SW480 (cell line): ENCODE measurements at regions not wholly inside any gene's neighbourhood (a gene's known extent, or its start where the extent isn't known, plus 50 kb on each side); places are given as distances from the start of the nearest gene placed in this dataset.

Experiments
- DNase-seq: peaks from one replicate; pipeline ENCODE4 v3.0.0-alpha.2; 2016; ENCODE audit warnings: low spot score

DNA sequence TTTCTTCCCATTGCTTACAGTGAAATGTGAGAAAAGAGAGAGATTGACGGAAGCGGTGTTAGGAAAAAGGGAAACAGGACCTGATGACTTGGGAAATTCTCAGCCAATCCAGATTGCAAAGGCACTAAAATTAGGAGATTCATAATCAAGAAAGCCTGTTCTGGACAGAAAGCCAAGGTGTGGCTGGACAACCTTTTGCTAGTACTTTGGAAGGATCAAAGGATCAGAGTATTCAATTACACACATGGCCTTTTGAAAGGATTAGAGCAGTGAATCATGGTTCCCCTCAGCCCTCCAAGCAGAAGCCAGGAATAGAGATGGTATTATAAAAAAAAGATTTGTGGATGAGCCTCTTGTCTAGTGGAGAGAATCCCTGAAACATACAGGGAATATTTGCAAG lies 669.8 kb upstream of the ADAMTS5 start:
- DNase-seq = peak; percentile 14

DNA sequence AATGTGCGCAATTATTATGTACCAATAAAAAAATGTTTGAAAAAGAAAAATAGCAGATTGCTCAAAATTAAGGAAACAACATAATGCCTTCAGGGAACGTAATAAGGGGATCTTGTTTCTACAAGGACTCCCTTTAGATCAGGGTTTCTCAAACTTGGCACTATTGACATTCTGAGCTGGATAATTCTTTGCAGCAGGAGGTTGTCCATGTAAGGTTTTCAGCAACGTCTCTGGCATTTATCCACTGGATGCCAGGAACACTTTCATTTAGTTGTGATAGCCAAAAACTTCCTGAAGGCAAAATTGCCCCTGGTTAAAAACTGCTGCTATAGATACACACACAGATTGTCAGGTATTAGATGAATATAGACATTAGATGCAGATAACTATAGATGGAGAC lies 666.7 kb upstream of the ADAMTS5 start:
- DNase-seq = no peak

DNA sequence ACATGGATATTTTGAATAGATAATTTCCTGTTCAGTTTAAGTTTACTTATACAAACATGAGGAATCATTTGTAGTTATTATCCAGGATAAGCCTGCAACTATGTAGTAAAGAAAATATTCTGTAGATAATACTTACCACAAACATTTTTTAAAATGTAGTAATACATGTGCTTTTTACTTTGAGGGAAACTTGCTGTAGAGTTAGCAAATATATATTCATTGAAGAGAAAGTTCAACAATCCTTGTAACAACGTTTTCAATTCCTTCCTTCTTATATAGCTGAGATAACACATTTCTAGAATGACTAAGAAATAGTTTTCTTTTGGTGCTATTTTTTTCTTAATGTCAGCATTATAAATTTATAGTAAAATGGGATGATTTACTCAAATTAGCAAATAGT lies 664.6 kb upstream of the ADAMTS5 start:
- no peak for DNase-seq

DNA sequence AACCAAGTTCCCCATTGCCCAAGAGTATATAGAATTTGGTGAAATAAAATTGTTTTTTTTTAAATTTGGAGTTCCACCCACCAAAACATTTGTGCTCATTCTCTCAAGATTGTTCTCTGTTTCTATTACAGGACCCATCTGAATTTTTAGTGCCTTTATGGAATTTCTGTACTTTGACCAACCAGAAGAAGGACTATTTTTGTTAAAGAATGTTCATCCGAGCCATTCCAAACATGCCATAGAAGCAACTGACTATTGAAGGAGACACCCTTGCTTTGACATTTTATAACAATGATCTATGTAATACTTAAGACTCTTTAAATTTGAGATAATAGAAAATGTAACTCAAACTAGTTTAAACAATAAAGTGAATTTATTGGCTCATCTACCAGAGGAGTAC lies 655.7 kb upstream of the ADAMTS5 start:
- no peak for DNase-seq

DNA sequence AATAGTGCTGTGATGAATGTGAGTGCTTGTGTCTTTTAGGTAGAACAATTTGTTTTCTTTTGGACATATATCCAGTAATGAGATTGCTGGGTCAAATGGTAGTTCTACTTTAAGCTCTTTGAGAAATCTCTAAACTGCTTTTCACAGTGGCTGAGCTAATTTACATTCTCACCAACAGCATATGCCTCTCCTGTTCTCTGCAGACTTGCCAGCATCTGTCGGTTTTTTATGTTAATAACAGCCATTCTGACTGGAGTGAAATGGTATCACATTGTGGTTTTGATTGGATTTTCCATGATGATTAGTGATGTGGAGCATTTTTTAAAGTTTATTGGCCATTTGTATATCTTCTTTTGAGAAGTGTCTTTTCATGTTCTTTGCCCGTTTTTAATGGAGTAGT lies 647.3 kb upstream of the ADAMTS5 start:
- DNase-seq = no peak

DNA sequence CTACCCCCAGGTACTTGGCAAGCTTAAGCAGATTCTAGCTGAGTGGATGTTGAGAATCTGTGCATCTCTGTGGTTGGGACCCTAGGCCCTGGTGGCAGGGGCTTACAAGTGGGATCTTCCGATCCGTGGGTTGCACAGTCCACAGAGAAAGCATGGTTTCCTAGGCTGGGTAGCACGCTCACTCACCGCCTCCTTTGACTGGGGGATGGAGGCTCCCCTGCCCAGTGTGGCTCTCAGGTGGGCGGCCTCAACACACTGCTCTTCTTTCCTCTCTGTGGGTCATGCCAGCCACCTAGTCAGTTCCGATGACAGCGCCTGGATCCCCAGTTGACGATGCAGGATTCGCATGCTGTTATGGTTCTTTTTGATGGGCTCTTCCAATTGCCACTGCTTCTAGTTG lies 639.5 kb upstream of the ADAMTS5 start:
- DNase-seq = no peak

DNA sequence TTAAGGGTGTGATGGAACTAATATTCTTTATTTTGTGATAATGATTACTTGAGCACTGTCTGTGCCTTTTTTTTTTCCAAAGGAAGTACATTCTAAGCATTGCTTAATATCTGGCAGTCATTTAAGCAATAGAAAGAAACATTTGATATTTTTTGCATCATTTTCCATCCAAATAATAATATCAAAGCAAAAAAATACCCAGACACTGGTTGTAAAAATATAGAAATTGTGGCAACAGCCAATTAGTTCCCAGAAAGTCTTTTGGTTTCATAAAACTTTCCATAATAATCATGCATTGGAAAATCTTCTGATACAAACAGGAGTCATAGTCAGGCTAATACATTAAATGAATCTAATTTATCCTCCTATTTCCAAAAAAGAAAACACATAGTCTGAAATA lies 629.3 kb upstream of the ADAMTS5 start:
- DNase-seq = no peak

DNA sequence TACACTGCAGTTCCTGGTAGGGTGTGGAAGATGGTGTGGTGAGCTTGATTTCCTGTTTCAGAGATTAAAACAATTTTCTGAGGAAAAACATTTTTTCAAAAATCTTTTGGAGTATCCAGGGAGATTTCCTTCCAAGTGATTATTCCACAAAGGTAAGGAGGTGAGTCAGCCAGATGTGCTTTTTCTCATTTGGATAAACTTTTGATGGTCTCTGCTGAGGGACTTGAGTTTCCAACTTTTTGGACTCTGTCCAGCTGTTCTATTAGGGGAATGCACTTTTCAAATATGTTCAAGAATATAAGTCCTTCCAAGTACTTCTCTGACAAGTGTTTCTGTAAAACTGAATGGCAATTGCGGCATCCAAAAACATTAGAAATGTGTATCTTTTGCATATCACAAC lies 628.8 kb upstream of the ADAMTS5 start:
- DNase-seq = no peak

DNA sequence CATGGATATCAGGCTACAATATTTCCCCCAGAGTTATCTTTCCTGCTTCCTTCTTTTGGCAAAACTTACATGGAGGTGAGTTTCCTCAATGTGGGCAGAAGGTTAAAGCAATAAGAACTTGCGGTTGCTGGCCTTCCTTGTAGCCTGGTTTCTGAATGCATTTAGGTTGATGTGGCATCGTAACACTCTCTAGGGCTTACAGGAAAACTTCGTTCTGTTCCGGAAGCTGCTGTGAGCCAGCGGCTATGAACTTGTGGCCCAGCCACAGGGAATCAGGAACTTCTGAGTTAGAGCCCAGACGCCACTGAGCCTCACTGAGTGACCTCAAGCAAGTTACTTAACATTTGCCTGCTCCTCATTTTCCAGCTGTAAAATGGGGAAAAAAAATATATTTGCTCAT lies 623.4 kb upstream of the ADAMTS5 start:
- DNase-seq = no peak

DNA sequence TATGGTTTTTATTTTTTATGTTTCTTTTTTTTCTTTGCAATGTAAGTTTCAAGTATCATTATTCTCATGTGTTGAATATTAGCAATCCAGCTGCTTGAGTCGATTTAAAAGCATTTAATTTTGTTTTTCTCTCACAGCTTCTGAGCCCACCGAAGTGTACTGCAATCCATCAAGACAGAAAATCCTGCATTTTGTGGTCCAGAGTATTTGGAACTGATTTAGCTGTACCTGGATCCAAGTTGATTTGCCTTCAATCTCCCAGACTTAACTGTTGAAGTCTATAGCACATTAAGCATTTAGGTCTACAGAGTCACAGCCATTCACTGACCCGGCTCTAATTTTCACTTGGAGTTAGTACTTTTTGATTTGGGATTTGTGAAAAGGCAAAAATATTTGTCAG lies 622.9 kb upstream of the ADAMTS5 start:
- no peak for DNase-seq

DNA sequence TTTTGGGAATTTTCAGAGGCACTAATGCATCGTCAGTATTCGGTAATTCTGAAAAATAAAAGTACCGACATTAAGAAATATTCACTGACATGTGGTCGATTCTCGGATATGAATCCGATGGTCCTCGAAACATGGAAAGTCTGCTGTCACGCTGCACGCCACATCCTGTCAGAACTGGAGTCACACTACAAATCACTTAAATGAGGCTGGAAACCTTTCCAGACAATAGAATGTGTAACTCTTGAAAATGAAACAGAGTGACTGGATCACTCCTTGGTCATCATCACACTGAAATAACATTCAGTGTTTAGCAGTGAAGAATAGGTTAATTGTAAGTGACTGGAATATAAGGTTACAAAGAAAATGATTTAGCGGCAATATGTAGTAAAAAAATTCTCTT lies 620.1 kb upstream of the ADAMTS5 start:
- no peak for DNase-seq

DNA sequence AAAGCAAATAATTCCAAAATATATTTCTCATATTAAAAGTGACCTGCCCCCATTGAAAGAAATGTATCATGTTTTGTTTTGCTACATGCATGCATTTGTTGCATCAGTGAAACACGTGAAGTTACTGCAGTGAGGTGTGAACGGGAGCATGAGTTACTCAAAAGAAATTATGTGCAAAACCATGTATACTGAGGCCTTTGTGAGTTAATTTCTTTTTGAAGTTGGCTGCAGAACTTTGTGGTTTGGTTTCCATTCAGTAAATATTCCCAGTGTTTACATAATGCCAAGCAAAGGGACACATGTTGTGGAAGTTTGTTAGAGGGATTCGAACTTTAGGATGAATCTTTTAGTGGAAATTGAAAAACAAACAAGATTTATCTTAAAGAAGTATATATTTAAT lies 619.4 kb upstream of the ADAMTS5 start:
- DNase-seq = peak; percentile 54

DNA sequence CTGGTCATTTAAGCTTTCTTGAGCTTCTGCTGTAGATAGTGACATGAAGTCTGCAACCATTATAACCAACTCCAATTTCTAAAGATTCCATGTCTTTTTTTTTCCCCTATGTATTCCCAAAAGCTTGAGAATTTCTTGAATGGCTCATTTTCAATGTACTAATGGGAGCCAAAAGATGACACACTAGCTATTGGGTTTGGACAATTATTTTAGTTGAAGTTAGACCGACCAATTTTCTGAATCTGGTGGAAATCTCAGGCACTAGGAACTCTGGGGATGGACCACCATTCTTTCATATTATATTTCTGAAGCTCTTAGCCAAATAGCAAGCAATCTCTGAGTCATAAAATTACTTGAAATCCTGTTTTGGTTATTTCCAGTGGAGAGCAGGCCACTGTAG lies 617.4 kb upstream of the ADAMTS5 start:
- no peak for DNase-seq

DNA sequence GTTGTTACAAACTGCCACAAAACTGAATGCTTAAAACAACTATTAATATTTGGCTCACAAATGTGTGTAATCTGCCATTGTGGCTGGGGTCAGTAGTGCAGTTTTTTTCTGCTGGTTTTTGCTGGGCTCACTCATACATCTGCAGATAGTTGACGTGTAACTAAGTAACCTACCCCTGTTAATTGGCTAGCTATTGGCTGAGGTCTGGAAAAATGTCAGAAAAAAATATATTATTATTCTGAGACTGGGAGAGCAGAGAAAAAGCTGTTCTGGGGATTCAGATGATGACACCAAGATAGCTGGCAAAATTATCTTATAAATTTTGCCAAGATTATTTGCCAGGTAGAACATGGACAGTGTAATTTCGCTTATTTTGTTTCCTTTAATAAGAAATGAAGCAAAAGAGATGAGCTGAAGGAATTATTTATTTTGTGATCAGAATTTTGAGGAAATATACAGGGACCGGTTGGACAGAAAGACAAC lies 616.1 kb upstream of the ADAMTS5 start:
- DNase-seq = no peak

DNA sequence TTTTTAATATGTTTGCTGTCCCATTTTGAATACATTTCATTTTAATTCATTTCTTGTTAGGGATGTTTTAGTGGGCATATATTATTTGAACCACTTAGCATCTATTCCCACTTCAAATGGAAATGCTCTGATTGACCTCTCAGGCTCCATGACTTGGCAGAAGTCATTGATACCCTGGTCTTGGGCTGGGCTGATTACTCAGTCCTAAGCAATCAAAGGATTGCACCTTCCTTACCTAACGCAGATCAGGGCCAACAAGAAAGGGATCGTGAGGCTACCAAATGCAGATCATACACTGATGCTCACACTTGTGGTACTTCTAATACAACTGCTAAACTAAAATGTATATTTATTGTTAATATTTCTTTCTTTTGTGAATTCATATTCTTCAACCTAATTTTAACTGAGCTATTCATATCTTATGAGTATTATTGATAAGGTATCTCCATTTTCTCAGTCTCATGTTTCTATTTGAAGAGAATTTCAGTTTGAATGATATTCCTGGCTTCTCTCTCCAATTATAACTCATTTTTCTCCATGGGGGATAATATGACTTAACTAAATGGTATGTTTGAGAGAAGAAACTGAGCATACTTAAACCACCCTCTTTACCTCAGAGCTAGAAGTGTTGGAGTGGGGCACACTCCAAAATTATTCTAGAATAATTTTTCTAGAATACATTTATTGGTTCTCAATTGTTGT lies 615.5 kb upstream of the ADAMTS5 start:
- DNase-seq = no peak

DNA sequence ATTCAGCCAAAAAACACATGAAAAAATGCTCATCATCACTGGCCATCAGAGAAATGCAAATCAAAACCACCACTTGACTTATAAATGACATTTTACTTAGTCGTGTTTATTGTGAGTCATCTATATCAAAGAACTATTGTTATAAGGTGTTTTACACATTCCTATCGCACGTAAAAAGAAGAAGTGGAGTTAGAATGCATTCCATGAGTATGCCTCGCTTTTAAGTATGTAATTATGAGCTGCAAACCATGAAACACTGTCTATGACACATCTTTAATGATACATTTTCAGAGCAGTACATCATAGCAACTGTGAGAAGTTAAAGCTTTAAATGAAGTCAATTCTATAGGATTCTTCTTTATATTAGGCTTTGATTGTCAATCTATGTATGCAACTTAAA lies 614.3 kb upstream of the ADAMTS5 start:
- DNase-seq = peak; percentile 79

DNA sequence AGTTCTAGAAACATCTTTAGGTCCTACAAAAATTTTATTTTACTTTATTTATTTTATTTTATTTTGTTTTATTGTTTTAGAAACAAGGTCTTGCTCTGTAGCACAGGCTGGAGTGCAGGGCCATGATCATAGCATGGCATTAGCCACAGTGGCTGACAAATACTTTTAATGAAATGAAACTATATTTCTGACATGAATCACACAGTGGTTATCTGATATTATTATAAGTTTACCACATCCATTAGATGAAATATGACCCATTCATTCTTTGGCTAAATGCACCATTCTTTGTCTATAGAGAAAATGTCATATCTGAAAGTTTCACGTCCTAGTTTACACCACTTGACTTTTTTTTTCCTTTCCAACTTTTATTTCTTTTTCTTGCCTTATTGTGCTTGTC lies 613.4 kb upstream of the ADAMTS5 start:
- DNase-seq = no peak

DNA sequence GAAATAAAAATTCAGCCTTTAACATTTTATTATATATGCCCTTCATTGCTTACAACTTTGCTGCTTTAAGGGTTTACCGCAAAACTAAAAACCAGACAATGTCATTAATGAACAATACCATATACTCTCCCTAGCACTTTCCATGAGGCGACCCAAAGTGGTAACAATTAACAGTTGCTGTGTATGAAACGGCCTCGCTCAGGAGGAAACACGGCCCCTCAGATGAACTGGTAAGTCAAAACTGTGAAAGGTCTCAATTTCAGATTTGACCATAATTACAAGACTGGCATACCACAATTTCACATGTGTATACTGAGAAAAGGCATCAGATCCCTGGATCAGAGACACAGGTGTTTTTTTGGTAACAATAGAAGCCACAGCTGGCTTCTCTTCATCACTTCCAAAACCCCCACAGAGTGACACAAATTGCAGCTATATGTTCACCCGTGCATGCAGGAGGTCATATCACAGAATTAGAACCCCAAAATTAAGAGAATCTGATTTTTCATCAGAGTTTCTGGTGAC lies 611.9 kb upstream of the ADAMTS5 start:
- DNase-seq = no peak

DNA sequence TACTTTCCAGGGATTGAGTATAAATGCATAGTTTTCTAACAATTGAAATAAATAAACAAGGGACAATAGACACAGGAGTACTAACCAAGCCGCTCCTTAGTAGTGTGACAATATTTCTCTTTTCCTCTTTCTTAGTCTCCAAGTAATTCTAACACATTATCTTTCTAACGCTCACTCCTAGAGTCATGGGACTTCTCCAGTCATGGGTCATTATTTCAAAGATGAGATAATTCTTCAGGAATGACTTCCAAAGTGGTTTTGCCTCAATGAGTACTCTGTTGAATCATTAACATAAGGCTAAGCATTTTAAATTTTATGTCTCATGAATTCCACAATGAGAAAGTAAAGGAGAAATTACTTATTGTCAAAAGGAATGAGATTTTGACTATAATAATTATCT lies 605.8 kb upstream of the ADAMTS5 start:
- DNase-seq = no peak

DNA sequence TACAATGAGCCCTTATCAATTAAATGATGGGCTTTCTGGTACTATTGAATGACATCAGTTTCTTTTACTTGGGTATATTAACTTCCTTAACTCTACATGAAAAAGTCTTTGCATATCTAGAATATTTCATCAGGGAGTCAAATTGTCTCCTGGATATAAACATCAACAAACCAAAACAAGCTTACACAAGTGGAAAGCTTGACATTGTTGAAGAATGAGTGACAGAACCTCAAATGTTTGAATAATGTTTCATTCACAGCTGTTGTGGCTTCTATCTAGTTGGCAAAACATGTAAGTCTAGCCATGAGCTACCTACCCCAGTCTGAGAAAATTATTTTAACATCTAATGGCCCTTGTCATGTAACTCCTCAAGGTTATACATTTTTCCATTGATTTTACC lies 604.8 kb upstream of the ADAMTS5 start:
- peak; percentile 13 for DNase-seq

DNA sequence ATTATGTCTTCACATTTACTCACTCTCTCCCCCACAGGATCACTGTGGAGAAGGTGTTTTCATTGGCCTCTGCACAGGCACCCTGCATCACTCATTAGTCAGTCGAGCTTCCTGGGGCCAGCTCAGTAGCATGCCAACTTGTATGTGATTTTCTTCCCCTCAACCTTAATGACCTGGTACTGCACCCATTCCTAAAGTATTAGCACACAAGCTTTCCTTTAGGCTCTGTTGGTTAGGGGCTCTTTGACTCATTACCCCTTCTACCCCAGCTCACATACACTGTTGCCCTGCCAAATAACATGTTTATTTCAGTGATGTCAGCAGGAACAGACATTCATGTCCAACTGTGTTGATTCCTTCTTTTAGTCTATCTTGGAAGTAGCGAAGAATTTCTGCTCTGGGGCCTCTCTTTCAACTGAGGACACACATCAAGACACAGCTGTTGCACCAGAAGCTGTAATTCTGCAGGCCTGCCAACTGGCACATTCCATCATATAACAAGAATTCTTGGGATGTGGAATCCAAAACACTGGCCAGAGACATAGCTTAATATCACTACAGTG lies 603.5 kb upstream of the ADAMTS5 start:
- no peak for DNase-seq

DNA sequence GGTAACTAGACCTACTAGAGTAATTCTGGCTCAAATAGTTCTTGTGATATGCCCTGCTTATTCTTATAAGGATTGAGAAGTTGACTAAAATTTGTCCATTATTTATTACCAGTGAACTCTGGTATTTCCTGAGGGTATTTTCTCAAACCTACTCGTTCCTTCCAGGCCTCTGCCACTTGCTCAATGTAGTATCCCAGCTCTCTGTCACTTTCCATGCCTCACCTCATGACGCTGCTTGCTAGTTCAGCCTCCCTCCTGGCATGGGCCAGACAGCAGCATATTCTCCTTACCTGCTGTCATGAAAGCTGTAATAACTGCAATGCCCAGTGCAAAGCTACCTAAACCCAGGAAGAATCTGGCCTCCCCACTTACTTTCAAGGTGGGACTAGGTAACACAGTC lies 602.9 kb upstream of the ADAMTS5 start:
- DNase-seq = no peak

DNA sequence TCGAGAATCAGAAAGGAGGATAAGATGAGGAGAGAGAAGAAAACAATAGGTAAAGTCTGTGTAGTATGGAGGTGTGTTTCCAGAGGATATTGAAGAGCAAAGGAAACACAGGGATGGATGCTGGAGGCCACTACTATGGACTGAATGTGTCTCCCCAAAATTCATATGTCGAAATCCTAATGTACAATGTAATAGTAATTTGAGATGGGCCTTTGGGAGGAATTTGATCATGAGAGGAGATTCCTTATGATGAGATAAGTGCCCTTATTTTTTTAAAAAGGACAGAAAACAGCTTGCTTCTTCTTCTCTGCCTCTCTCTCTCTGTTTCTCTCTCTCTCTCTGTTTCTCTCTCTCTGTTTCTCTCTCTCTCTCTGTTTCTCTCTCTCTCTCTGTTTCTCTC lies 602.2 kb upstream of the ADAMTS5 start:
- DNase-seq = no peak

DNA sequence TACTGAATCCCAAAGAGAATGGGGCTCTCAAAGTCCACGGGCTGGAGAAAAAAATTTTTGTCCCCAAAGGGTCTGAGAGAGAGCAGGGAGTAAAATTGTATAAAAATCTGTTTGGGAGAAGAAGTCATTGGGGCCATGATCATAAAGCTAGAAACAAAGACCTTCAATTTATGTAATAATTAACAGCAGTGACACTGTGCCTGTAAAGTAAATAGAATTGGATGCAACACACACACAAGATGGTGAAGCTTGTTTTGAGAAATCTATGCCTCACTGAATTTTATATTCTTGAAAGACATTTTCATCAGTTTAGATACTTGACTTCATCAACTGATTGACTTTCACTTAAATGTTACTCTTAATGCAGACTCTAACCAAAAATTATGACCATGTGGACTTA lies 600.5 kb upstream of the ADAMTS5 start:
- no peak for DNase-seq
